GM19239 (cell line): ENCODE measurements at regions not wholly inside any gene's neighbourhood (a gene's known extent, or its start where the extent isn't known, plus 50 kb on each side); places are given as distances from the start of the nearest gene placed in this dataset.
"Not testable (repeated sequence)": the region's sequence is repeated elsewhere in the genome, so short reads cannot be mapped to it uniquely, and the experiment has no call there.

Source experiments
- DNase-seq: peaks from one replicate; pipeline ENCODE4 v3.0.0; 2011; ENCODE audit warnings: low spot score; ENCODE audit not compliant: insufficient read length
- FAIRE-seq: peaks from 2 replicates; lab custom pipeline; 2011; peaks lifted over from hg19 to GRCh38; lab: Jason Lieb, UNC

- no peak for DNase-seq
- FAIRE-seq: no peak
Observed at GRCh38 chr2:239736358-239737143, 288.6 kb downstream of the NDUFA10 start.

- FAIRE-seq (no peak), DNase-seq (no peak)
Observed at GRCh38 chr2:239735829-239736357, 289.2 kb downstream of the NDUFA10 start.

- no peak for DNase-seq
- no peak for FAIRE-seq
Observed at GRCh38 chr2:239735131-239735828, 289.9 kb downstream of the NDUFA10 start.

- FAIRE-seq (no peak), DNase-seq (no peak)
Observed at GRCh38 chr2:239734436-239735005, 290.6 kb downstream of the NDUFA10 start.

- no peak for DNase-seq
- no peak for FAIRE-seq
Observed at GRCh38 chr2:239732666-239733010, 292.5 kb downstream of the NDUFA10 start.

- DNase-seq (no peak), FAIRE-seq (no peak)
Observed at GRCh38 chr2:239731998-239732665, 293.0 kb downstream of the NDUFA10 start.

- FAIRE-seq (no peak), DNase-seq (no peak)
Observed at GRCh38 chr2:239731422-239731821, 293.7 kb downstream of the NDUFA10 start.

GRCh38 chr2:239730897-239731296 lies 294.2 kb downstream of the NDUFA10 start:
- no peak for FAIRE-seq
- no peak for DNase-seq

- FAIRE-seq, DNase-seq: not testable (repeated sequence)
Observed at GRCh38 chr2:239730567-239730882, 294.6 kb downstream of the NDUFA10 start.

- no peak for DNase-seq
- no peak for FAIRE-seq
Observed at GRCh38 chr2:239729681-239730566, 295.2 kb downstream of the NDUFA10 start.

- no peak for FAIRE-seq
- no peak for DNase-seq
Observed at GRCh38 chr2:239729151-239729550, 296.0 kb downstream of the NDUFA10 start.

- FAIRE-seq (no peak), DNase-seq (no peak)
Observed at GRCh38 chr2:239728751-239729150, 296.4 kb downstream of the NDUFA10 start.

- FAIRE-seq: no peak
- no peak for DNase-seq
Observed at GRCh38 chr2:239727776-239728600, 297.2 kb downstream of the NDUFA10 start.

GRCh38 chr2:239727182-239727775 lies 297.9 kb downstream of the NDUFA10 start:
- no peak for FAIRE-seq
- no peak for DNase-seq

- DNase-seq (no peak), FAIRE-seq (no peak)
Observed at GRCh38 chr2:239726631-239727181, 298.4 kb downstream of the NDUFA10 start.

- no peak for DNase-seq
- FAIRE-seq: no peak
Observed at GRCh38 chr2:239726091-239726591, 299.0 kb downstream of the NDUFA10 start.

GRCh38 chr2:239725551-239725890 lies 299.6 kb downstream of the NDUFA10 start:
- DNase-seq: no peak
- no peak for FAIRE-seq

- FAIRE-seq (no peak), DNase-seq (no peak)
Observed at GRCh38 chr2:239724851-239725550, 300.1 kb downstream of the NDUFA10 start.
